Stimulated activated CD8-positive, alpha-beta memory T cell treated with anti-CD3 and anti-CD28 coated beads, Interleukin-12 subunit alpha, Interleukin-12 subunit beta, amount 100 ng/mL, for 24 hours (primary cell): ENCODE measurements at regions not wholly inside any gene's neighbourhood (a gene's known extent, or its start where the extent isn't known, plus 50 kb on each side); places are given as distances from the start of the nearest gene placed in this dataset.

Experiments used
- DNase-seq: peaks from one replicate; pipeline ENCODE4 v3.0.0-alpha.2; 2020; ENCODE audit errors: extremely low read depth

DNA sequence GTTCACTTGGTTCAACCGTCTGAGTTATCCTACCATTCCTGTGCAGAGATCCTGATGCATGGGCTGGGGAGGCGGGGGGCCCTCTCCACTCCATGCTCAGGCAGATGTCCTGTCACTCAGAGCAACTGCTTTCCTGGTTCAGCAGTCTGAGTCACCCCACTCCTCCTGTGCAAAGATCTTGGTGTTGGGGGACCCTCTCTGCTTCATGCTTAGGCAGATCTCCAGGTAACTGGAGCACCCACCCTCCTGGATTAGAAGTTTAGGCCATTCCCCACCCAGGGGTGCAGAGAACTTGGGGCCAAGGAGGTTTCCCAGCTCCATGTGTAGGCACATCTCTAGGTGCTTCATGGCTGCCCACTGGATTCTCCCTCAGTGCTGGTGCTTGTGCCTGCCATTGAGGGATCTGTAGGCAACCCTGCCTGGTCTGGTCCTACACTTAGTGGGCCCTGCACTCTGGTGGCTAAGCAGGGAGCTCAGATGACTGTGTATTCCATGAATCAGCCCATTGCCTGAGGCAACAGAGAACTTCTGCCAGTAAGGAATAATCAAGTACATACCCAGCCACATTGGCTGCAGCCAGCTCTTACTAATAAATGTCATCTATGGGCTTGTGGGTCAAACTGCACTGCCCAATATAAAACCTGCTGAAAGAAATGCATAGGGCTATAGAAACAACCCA, 465.4 kb upstream of the THBS1 start:
- no peak for DNase-seq

DNA sequence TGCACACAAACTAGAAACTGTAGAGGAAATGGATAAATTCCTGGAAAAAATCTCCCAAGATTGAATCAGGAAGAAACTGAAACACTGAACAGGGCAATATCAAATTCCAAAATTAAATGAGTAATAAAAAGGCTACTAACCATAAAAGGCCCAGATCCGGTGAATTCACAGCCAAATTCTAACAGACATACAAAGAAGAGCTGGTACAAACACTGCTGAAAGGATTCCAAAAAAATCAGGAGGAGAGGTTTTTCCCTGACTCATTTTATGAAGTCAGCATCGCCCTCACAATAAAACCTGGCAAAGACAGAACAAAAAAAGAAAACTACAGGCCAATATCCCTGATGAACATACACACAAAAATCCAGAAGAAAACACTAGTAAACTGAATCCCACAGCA, 462.4 kb upstream of the THBS1 start:
- no peak for DNase-seq

DNA sequence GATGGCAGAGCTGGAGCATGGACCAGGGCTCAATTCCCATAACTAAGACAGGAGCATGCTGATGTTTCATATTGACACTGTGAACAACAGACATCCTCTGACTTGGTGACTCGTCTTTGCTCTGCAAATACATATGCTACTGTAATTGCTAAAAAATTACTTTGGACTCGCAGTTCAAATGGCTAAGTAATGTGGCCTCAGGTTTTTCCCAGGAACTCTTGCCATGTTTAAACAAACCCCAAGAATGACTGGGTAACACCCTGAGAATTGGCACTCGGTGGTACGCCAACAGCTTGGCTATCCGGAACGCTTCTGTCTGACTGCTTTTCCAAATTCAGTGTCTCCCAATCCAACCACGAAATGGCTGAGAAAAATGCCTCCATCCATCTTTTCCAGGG, 456.7 kb upstream of the THBS1 start:
- DNase-seq = no peak

GRCh38 chr15:39124553-39125171, 456.2 kb upstream of the THBS1 start:
- DNase-seq = no peak

GRCh38 chr15:39125226-39125625, 455.7 kb upstream of the THBS1 start:
- no peak for DNase-seq

GRCh38 chr15:39125904-39126303, 455.0 kb upstream of the THBS1 start:
- DNase-seq = no peak

- DNase-seq = no peak
Measured at GRCh38 chr15:39127151-39127790, 453.6 kb upstream of the THBS1 start.

DNA sequence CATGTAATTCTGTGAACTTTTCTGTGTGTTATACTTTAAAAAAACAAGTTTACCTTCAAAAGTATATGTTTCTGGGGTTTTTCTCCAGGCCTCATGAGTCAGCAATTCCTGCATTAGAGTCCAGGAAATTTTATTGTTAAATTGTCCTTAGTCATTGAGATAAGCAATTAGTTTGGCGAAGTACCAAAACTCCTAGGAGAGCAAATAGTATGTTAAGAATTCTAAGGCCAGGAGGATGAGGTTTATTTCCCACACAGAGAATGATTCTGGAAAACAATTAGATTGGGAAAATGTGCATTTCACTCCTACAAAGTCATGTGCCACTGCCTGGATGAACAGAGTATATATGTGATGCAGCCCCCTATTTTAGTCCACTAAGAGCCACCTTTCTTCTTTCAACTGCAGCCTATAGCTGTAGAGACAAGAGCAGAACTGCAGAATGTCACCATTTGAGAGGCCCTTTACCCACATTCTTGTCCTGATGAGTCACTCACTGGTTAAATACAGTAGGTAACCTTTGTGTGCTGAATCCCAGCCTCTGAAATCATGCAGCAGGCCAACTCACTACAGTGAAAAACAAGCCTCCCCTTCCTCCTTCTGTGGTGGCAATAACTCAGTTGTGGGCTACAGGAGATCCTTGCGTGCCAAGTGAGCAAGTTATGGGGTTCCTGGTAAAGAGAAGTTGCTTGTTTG, 452.8 kb upstream of the THBS1 start:
- no peak for DNase-seq

GRCh38 chr15:39128746-39129145, 452.1 kb upstream of the THBS1 start:
- DNase-seq = no peak

DNA sequence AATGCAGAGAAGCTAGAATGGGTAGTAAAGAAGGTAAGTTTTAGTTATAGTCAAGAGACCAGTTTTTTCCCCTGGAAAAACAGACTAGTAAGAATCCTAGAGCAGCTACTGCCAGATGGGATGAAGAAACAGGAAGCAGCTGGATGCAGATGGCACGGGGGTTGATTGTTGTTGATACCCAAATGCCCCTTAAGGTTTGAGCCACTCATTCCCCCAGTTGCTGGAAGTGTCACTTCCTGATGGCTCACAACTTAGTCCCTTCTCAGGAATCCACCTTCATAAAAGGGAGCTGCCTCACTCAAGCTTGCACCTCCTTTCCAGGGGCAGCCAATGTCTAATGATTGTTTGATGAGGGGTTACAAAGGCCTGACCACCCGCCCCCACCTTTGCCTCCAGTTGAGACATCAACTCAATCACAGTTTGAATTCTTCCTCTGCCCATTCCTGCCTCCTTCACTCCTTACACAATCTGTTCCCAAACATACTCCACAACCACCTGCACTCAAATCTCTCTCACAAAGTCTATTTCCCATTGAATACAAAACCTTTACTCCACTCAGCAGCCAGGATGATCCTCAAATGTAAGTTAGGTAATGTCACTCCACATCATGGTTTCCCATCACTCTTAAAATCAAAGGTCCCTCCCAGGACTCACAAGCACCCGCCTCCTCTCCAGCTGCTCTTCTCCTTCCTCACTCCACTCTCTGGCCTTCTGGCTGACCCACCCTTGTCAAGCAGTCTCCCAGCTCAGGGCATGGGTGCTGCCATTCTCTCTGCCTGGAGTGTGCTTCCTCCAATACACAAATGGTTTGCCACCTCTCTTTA, 450.1 kb upstream of the THBS1 start:
- no peak for DNase-seq

DNA sequence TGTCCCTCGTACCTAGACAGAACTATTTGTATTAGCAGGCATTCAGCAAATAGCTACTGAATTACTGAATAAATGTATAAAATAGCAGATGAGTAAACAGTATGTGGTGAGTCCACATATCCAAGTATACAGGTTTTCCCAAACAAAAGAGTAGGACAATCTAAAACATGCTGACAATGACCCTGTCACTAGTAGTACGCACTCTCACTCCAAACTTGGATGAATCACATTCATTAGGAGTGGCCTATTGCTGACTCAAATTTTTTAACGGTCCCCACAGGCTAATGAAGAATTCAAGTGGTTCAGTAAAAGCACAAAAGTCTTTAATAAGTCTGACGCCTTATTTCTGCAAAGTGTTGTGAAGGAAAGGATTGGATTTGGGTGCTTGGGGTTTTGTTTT, 449.3 kb upstream of the THBS1 start:
- no peak for DNase-seq

DNA sequence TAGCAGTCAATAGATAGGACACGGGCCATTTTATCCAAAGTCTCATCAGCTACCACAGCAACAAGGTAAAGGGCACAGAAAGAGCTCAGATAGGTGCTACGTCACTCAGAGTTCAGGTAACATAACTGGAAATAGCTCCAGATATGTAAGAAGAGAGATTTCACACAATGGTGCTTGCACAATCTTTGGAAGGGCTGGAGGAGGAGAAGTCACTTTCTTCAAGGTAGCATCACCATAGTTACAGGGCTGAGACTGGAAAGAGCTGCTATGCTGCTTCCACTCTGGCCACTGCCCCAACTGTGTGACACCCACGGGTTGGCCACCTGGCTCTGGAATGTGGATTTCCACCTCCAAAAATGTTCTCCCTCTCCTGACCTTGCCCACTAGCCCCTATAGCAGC, 448.8 kb upstream of the THBS1 start:
- DNase-seq = no peak

DNA sequence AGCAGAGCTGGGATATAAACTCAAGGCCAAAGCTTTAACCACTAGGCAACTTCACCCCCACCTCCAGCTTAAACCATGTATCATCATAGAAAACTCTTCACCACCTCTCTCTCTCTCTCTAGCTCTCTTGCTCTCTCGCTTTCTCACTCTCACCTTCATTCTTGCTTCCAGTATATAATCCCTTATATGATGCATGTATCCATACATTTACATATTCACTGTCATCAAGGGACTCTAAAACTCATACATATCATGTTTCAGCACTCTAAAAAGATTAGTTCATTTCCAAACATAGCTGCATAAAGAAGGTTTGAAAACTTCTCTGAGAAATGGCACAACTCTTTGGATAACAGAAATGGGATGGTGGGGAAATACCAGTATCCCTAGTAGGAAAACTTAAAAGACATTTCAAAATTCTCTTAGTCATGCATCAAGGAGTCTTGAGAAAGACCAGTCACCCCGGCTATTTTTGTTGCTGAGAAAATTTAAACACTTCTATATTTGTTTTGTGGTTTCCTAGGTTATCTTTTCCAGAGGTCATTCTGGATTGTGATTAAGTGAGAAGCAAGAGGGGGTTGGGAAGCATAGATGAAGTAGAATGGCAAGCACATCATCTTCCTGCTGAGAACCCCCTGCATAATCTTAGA, 447.8 kb upstream of the THBS1 start:
- no peak for DNase-seq

DNA sequence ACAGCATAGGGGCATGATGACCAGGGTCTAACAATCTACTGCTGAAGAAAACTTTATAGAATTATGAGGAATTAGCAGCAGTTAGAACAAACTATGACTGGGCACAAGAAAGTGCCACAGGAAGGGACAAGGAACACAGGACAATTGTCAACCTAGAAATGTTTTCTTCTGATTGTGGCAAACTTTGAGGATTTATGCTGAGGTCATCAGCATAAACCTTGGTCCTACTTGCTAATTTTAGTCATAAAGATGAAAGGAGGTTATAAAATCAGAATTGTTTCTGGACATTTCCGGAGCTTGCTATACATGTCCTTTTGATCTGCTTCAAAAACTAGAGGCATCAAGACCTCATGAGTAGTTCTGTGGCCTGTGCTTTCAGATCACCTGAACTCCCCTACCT, 446.6 kb upstream of the THBS1 start:
- no peak for DNase-seq

GRCh38 chr15:39135989-39136388, 444.9 kb upstream of the THBS1 start:
- DNase-seq = no peak

DNA sequence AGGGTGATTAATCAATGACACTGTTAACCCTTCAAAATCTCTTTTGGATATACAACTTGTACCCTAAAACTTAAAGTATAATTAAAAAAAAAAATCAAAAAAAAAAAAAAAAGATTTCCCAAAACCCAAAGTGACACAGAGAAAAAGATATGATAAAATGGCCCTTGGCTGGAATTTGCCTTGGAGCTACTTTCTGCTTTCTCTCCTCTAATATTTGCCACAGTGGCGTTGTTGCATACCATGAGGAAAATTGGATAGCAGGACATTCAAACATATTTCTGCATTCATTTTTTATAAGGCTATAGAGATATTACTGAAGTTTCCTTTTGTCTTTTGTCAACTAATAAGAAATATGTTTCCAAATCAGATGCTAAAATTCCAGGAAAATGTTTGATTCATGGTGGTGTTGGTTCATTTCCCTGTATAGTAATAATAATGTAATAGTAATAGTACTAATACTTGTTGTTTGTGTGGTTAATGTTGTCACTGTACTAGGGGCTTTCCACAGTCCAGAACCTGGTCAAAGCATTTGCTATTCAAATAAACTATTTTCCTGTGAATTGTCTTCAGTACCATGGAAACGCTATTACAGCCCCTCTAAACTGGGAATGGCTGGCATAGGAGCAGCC, 441.3 kb upstream of the THBS1 start:
- DNase-seq = no peak

GRCh38 chr15:39140060-39140604, 440.7 kb upstream of the THBS1 start:
- DNase-seq = no peak

GRCh38 chr15:39142500-39142899, 438.4 kb upstream of the THBS1 start:
- DNase-seq = no peak

DNA sequence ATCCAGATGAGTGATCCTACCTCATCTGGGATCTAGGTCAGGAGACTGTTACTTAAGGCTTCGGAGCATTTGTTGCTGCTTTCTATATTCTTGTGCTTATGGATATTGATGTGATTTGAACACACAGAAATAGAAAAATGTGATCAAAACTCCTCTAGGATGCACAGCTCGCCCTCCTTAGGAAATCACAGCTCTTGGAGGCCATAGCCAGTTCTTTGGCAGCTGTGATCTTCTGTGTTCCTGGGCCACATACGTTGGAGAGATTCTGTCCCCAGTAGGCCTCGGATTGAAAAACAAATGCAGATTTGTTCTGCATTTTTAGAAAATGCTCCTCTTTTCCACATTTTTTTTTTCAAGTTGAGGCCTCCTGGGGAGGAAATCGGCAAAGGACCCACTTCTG, 437.4 kb upstream of the THBS1 start:
- DNase-seq = no peak

- DNase-seq = no peak
Measured at GRCh38 chr15:39144051-39144450, 436.8 kb upstream of the THBS1 start.
